Astrocyte (in vitro differentiated cells and primary cell): ENCODE measurements at regions not wholly inside any gene's neighbourhood (a gene's known extent, or its start where the extent isn't known, plus 50 kb on each side); places are given as distances from the start of the nearest gene placed in this dataset.
A peak's percentile ranks its signal among the peaks of the same experiment; 100 is the strongest.

Source experiments
- DNase-seq: peaks from one replicate; pipeline ENCODE4 v3.0.0-alpha.2; 2010; ENCODE audit warnings: low read depth
- FAIRE-seq: peaks from 2 replicates; lab custom pipeline; 2011; peaks lifted over from hg19 to GRCh38; lab: Jason Lieb, UNC
- H2AFZ ChIP-seq: 2 replicates; pipeline ENCODE4 v1.6.0; 2012; ENCODE audit warnings: low read depth, low read length, inconsistent platforms
- H3K27ac ChIP-seq: 2 replicates; pipeline ENCODE4 v1.5.1; 2011; ENCODE audit warnings: low read depth, low read length, inconsistent platforms
- H3K27me3 ChIP-seq: 2 replicates; pipeline ENCODE4 v1.6.0; 2011; ENCODE audit warnings: low read length, inconsistent platforms; ENCODE audit not compliant: insufficient read depth
- H3K36me3 ChIP-seq: 2 replicates; pipeline ENCODE4 v1.5.1; 2011; ENCODE audit warnings: low read length, inconsistent platforms; ENCODE audit not compliant: insufficient read depth
- H3K4me1 ChIP-seq: 2 replicates; pipeline ENCODE4 v1.5.1; 2011; ENCODE audit warnings: low read length, inconsistent platforms; ENCODE audit not compliant: insufficient read depth
- H3K4me2 ChIP-seq: 2 replicates; pipeline ENCODE4 v1.6.0; 2012; ENCODE audit warnings: low read length, inconsistent platforms
- H3K4me3 ChIP-seq: 2 replicates; pipeline ENCODE4 v1.5.1; 2011; ENCODE audit warnings: low read depth, mild to moderate bottlenecking, low read length, inconsistent platforms; ENCODE audit not compliant: insufficient read depth
- H3K79me2 ChIP-seq: 2 replicates; pipeline ENCODE4 v1.6.0; 2012; ENCODE audit warnings: mild to moderate bottlenecking, low read length, inconsistent platforms; ENCODE audit not compliant: insufficient read depth
- H3K9ac ChIP-seq: 2 replicates; pipeline ENCODE4 v1.6.0; 2012; ENCODE audit warnings: mild to moderate bottlenecking, low read length, inconsistent platforms
- H3K9me3 ChIP-seq: 2 replicates; pipeline ENCODE4 v1.5.1; 2012; ENCODE audit warnings: low read depth, mild to moderate bottlenecking, low read length, inconsistent platforms; ENCODE audit not compliant: insufficient read depth
- H4K20me1 ChIP-seq: 2 replicates; pipeline ENCODE4 v1.6.0; 2012; ENCODE audit warnings: low read length, inconsistent platforms; ENCODE audit not compliant: insufficient read depth
- H3K27ac Mint-ChIP-seq: one replicate; pipeline ENCODE4 v1.8.0; 2021; ENCODE audit warnings: mild to moderate bottlenecking, mixed read lengths; ENCODE audit not compliant: unreplicated experiment
- H3K27me3 Mint-ChIP-seq: one replicate; pipeline ENCODE4 v1.8.0; 2021; ENCODE audit warnings: low read depth, mixed read lengths; ENCODE audit not compliant: unreplicated experiment
- H3K36me3 Mint-ChIP-seq: one replicate; pipeline ENCODE4 v1.8.0; 2021; ENCODE audit warnings: low read depth, mixed read lengths; ENCODE audit not compliant: unreplicated experiment
- H3K4me1 Mint-ChIP-seq: one replicate; pipeline ENCODE4 v1.8.0; 2021; ENCODE audit warnings: low read depth, mixed read lengths; ENCODE audit not compliant: unreplicated experiment
- H3K4me3 Mint-ChIP-seq: one replicate; pipeline ENCODE4 v1.8.0; 2021; ENCODE audit warnings: mild to moderate bottlenecking, moderate library complexity, mixed read lengths; ENCODE audit not compliant: unreplicated experiment
- H3K9me3 Mint-ChIP-seq: one replicate; pipeline ENCODE4 v1.8.0; 2021; ENCODE audit warnings: mild to moderate bottlenecking, mixed read lengths; ENCODE audit not compliant: unreplicated experiment
- EZH2 ChIP-seq: IDR thresholded peaks from 2 replicates; pipeline ENCODE4 v1.6.1; 2012; ENCODE audit warnings: mild to moderate bottlenecking, low read length, inconsistent platforms; ENCODE audit not compliant: insufficient read depth
- TF ChIP-seq, protein P1 (sequence below): IDR thresholded peaks from 2 replicates; pipeline ENCODE4 v1.5.1; 2011; ENCODE audit warnings: low read depth, mild to moderate bottlenecking, inconsistent platforms, low read length, moderate library complexity; ENCODE audit not compliant: insufficient read depth

DNA sequence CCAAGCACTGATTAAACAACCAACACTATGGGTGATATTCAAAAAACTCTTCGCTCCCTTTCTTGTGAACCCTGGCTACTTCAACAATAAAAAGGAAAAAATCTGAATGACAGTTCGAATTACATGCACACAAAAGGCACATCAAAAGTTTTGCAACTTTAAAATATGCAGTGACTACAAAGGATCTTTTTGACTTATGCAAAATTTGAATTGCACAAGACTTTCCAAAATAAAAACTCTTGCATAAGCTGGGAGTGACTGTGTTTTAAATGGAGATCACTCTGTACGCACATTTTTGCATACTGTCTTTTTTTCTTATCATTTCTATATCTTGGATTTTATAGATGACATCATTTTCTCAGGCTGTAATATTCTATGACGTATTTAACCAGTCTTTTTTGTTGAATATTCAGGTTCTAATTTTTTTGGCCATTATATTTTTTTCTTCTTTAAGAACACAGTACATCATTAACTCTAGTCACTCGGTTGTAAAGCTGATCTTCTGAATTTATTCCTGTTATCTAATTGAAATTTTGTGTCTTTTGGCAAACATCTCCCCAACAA, 667.6 kb upstream of the TBX3 start:
- Mint-ChIP-seq H3K27me3 (peaks cover 18% of the 10 kb centered on the region), H3K36me3 (no peaks in the 10 kb centered on the region), H3K9me3 (no peaks in the 10 kb centered on the region), H3K27ac (no peak overlapping the region), H3K4me3 (no peak overlapping the region), H3K4me1 (peaks cover 17% of the 10 kb centered on the region)
- no peaks in the 10 kb centered on the region for H3K27me3 ChIP-seq
- H3K79me2 ChIP-seq, result no peaks in the 10 kb centered on the region
- no peaks in the 10 kb centered on the region for H3K9me3 ChIP-seq
- peaks cover 8% of the 10 kb centered on the region for H3K4me1 ChIP-seq
- no peak overlapping the region for H2AFZ ChIP-seq
- no peak overlapping the region for H3K4me3 ChIP-seq
- peak; percentile 69 for FAIRE-seq
- DNase-seq, result no peak
- H3K27ac ChIP-seq, result no peak overlapping the region
- H3K36me3 ChIP-seq, result no peaks in the 10 kb centered on the region
- no peak for TF ChIP-seq EZH2
- TF ChIP-seq, protein P1, sequence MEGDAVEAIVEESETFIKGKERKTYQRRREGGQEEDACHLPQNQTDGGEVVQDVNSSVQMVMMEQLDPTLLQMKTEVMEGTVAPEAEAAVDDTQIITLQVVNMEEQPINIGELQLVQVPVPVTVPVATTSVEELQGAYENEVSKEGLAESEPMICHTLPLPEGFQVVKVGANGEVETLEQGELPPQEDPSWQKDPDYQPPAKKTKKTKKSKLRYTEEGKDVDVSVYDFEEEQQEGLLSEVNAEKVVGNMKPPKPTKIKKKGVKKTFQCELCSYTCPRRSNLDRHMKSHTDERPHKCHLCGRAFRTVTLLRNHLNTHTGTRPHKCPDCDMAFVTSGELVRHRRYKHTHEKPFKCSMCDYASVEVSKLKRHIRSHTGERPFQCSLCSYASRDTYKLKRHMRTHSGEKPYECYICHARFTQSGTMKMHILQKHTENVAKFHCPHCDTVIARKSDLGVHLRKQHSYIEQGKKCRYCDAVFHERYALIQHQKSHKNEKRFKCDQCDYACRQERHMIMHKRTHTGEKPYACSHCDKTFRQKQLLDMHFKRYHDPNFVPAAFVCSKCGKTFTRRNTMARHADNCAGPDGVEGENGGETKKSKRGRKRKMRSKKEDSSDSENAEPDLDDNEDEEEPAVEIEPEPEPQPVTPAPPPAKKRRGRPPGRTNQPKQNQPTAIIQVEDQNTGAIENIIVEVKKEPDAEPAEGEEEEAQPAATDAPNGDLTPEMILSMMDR, result no peak
- no peak overlapping the region for H3K4me2 ChIP-seq
- H3K9ac ChIP-seq, result no peak overlapping the region
- no peaks in the 10 kb centered on the region for H4K20me1 ChIP-seq

DNA sequence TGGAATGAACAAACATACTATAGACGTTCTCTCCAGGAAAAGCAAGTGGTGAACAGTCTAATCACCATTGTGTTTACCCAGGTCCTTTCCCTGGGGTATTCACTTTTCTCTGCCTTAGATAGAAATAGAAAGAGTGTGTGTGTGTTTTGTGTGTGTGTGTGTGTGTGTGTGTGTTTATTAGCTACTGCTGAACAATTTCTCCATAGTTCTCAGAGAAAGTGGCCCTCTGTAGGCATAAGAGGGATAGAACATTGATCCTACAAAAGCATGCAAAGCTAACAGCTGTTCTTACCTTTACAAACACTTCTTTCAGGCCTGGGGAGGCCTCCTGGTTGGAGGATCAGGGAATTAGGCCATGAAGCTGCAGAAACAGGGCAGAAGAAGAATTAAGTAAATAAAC, 665.7 kb upstream of the TBX3 start:
- no peak overlapping the region for H2AFZ ChIP-seq
- no peaks in the 10 kb centered on the region for H3K27me3 ChIP-seq
- H3K27ac Mint-ChIP-seq, result no peak overlapping the region
- no peak overlapping the region for H3K27ac ChIP-seq
- H3K9ac ChIP-seq, result no peak overlapping the region
- no peak overlapping the region for H3K4me2 ChIP-seq
- no peak for FAIRE-seq
- H3K4me3 Mint-ChIP-seq, result no peak overlapping the region
- no peaks in the 10 kb centered on the region for H3K9me3 Mint-ChIP-seq
- H3K4me3 ChIP-seq, result no peak overlapping the region
- peaks cover 18% of the 10 kb centered on the region for H3K27me3 Mint-ChIP-seq
- no peaks in the 10 kb centered on the region for H3K79me2 ChIP-seq
- no peak for DNase-seq
- H3K36me3 ChIP-seq, result no peaks in the 10 kb centered on the region
- peaks cover 5% of the 10 kb centered on the region for H3K4me1 ChIP-seq
- H3K36me3 Mint-ChIP-seq, result no peaks in the 10 kb centered on the region
- TF ChIP-seq EZH2, result no peak
- TF ChIP-seq, protein P1, result no peak
- no peaks in the 10 kb centered on the region for H4K20me1 ChIP-seq
- H3K9me3 ChIP-seq, result no peaks in the 10 kb centered on the region
- H3K4me1 Mint-ChIP-seq, result peaks cover 12% of the 10 kb centered on the region

DNA sequence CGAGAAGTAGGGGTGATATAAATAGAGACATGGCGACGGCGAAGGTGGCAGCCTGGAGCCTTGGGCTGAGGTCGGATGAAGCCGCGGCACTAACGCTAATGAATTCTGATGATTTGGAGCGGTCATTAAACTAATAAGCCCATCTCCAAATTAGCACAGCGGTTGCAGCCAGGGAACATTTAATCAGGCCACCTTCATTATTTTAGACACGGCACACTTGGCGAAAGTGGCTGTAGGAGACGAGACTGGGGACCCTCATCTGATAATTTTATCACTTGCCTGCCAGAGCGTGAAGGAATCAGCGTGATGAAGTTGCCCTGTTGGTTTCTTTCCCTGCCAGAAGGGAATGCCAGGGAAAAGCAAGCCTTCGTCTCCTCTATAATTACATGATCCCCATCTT, 664.3 kb upstream of the TBX3 start:
- FAIRE-seq (no peak), DNase-seq (no peak)
- H3K4me3 Mint-ChIP-seq, result no peak overlapping the region
- Histone ChIP-seq H3K9me3 (no peaks in the 10 kb centered on the region), H3K9ac (no peak overlapping the region), H3K4me2 (no peak overlapping the region), H3K27me3 (no peaks in the 10 kb centered on the region), H3K27ac (no peak overlapping the region), H2AFZ (no peak overlapping the region), H3K36me3 (no peaks in the 10 kb centered on the region), H3K4me3 (no peak overlapping the region), H4K20me1 (no peaks in the 10 kb centered on the region), H3K4me1 (no peaks in the 10 kb centered on the region), H3K79me2 (no peaks in the 10 kb centered on the region)
- no peak overlapping the region for H3K27ac Mint-ChIP-seq
- H3K4me1 Mint-ChIP-seq, result no peaks in the 10 kb centered on the region
- no peaks in the 10 kb centered on the region for H3K36me3 Mint-ChIP-seq
- peaks cover 18% of the 10 kb centered on the region for H3K27me3 Mint-ChIP-seq
- TF ChIP-seq, protein P1, result no peak
- no peak for TF ChIP-seq EZH2
- H3K9me3 Mint-ChIP-seq, result peaks cover under 1% of the 10 kb centered on the region
